Endometrium (tissue), 2 donors: ENCODE measurements at regions not wholly inside any gene's neighbourhood (a gene's known extent, or its start where the extent isn't known, plus 50 kb on each side); places are given as distances from the start of the nearest gene placed in this dataset.

ENCODE experiments used
- FAIRE-seq: peaks from 2 replicates; lab custom pipeline; 2012; peaks lifted over from hg19 to GRCh38; lab: Jason Lieb, UNC
- donor health status: control.
- donor health status: control.

GRCh38 chr5:31098811-31099210 lies 94.7 kb upstream of the CDH6 start:
- no peak for FAIRE-seq

- no peak for FAIRE-seq
Measured at GRCh38 chr5:31097851-31098250, 95.6 kb upstream of the CDH6 start.

- FAIRE-seq = peak; percentile 63
Measured at GRCh38 chr5:31096238-31096865, 97.1 kb upstream of the CDH6 start.

GRCh38 chr5:31095796-31096195 lies 97.7 kb upstream of the CDH6 start:
- FAIRE-seq = no peak

GRCh38 chr5:31091501-31091900 lies 102.0 kb upstream of the CDH6 start:
- no peak for FAIRE-seq

- FAIRE-seq = no peak
Measured at GRCh38 chr5:31090467-31090866, 103.0 kb upstream of the CDH6 start.

- FAIRE-seq = no peak
Measured at GRCh38 chr5:31086839-31087415, 106.6 kb upstream of the CDH6 start.

GRCh38 chr5:31084871-31085270 lies 108.6 kb upstream of the CDH6 start:
- no peak for FAIRE-seq

- no peak for FAIRE-seq
Measured at GRCh38 chr5:31083364-31083763, 110.1 kb upstream of the CDH6 start.

GRCh38 chr5:31079668-31080067 lies 113.8 kb upstream of the CDH6 start:
- no peak for FAIRE-seq

GRCh38 chr5:31078956-31079355 lies 114.5 kb upstream of the CDH6 start:
- no peak for FAIRE-seq

GRCh38 chr5:31075981-31076380 lies 117.5 kb upstream of the CDH6 start:
- no peak for FAIRE-seq

- FAIRE-seq = no peak
Measured at GRCh38 chr5:31068287-31068686, 125.2 kb upstream of the CDH6 start.

- no peak for FAIRE-seq
Measured at GRCh38 chr5:31066655-31067328, 126.7 kb upstream of the CDH6 start.

- FAIRE-seq = no peak
Measured at GRCh38 chr5:31064215-31064614, 129.3 kb upstream of the CDH6 start.

- FAIRE-seq = no peak
Measured at GRCh38 chr5:31062902-31063580, 130.4 kb upstream of the CDH6 start.

- no peak for FAIRE-seq
Measured at GRCh38 chr5:31059889-31060288, 133.6 kb upstream of the CDH6 start.

- FAIRE-seq = no peak
Measured at GRCh38 chr5:31054453-31054852, 139.0 kb upstream of the CDH6 start.

- FAIRE-seq = no peak
Measured at GRCh38 chr5:31052937-31053658, 140.4 kb upstream of the CDH6 start.

GRCh38 chr5:31051316-31051715 lies 142.2 kb upstream of the CDH6 start:
- no peak for FAIRE-seq

- FAIRE-seq = no peak
Measured at GRCh38 chr5:31049936-31050704, 143.4 kb upstream of the CDH6 start.

- FAIRE-seq = no peak
Measured at GRCh38 chr5:31049461-31049860, 144.0 kb upstream of the CDH6 start.
